Keratinocyte (primary cell): ENCODE measurements at regions not wholly inside any gene's neighbourhood (a gene's known extent, or its start where the extent isn't known, plus 50 kb on each side); places are given as distances from the start of the nearest gene placed in this dataset.

ENCODE experiments used
- DNase-seq: peaks from one replicate; pipeline ENCODE4 v3.0.0-alpha.2; 2011; ENCODE audit warnings: low read depth, missing footprints, low spot score
- FAIRE-seq: peaks from 2 replicates; lab custom pipeline; 2011; peaks lifted over from hg19 to GRCh38; lab: Jason Lieb, UNC
- H2AFZ ChIP-seq: 2 replicates; pipeline ENCODE4 v1.6.0; 2012; ENCODE audit warnings: low read length, control low read depth, inconsistent platforms; ENCODE audit not compliant: control insufficient read depth
- H3K27ac ChIP-seq: 2 replicates; pipeline ENCODE4 v1.5.1; 2011; ENCODE audit warnings: low read length; ENCODE audit not compliant: control insufficient read depth, insufficient read depth
- H3K27me3 ChIP-seq: 3 replicates; pipeline ENCODE4 v1.6.0; 2011; ENCODE audit warnings: low read length; ENCODE audit not compliant: control insufficient read depth, insufficient read depth; ENCODE audit errors: extremely low read depth
- H3K36me3 ChIP-seq, 2 experiments: 2 replicates in 1 of 2; 3 replicates in 1 of 2; pipeline ENCODE4 v1.5.1; 2011; ENCODE audit warnings: low read length in 2 of 2, mild to moderate bottlenecking in 1 of 2; ENCODE audit not compliant: control insufficient read depth in 2 of 2, insufficient read depth in 2 of 2; ENCODE audit errors: extremely low read depth in 1 of 2
- H3K4me1 ChIP-seq: 3 replicates; pipeline ENCODE4 v1.5.1; 2011; ENCODE audit warnings: low read length; ENCODE audit not compliant: control insufficient read depth, insufficient read depth; ENCODE audit errors: extremely low read depth
- H3K4me2 ChIP-seq: 3 replicates; pipeline ENCODE4 v1.6.0; 2011; ENCODE audit warnings: low read depth, low read length; ENCODE audit not compliant: control insufficient read depth, insufficient read depth; ENCODE audit errors: extremely low read depth
- H3K4me3 ChIP-seq, 3 experiments: fragments of 200-600 bp in 1 of 3; sonication (generic) in 1 of 3; 2 replicates in 2 of 3; 3 replicates in 1 of 3; pipeline ENCODE4 v1.5.1; 2011 to 2016; ENCODE audit warnings: low read length in 3 of 3, mild to moderate bottlenecking in 3 of 3, control low read depth in 2 of 3, inconsistent platforms in 1 of 3, low read depth in 1 of 3, mixed read lengths in 1 of 3, mixed run types in 1 of 3, moderate library complexity in 1 of 3; ENCODE audit not compliant: control insufficient read depth in 2 of 3, insufficient read depth in 2 of 3; ENCODE audit errors: extremely low read depth in 1 of 3
- H3K79me2 ChIP-seq: 2 replicates; pipeline ENCODE4 v1.6.0; 2012; ENCODE audit warnings: low read length; ENCODE audit not compliant: control insufficient read depth, insufficient read depth
- H3K9ac ChIP-seq: 3 replicates; pipeline ENCODE4 v1.6.0; 2011; ENCODE audit warnings: low read length; ENCODE audit not compliant: control insufficient read depth, insufficient read depth; ENCODE audit errors: extremely low read depth
- H3K9me1 ChIP-seq: 3 replicates; pipeline ENCODE4 v1.6.0; 2011; ENCODE audit warnings: low read length; ENCODE audit not compliant: control insufficient read depth, insufficient read depth; ENCODE audit errors: extremely low read depth
- H3K9me3 ChIP-seq: 2 replicates; pipeline ENCODE4 v1.5.1; 2012; ENCODE audit warnings: low read depth, low read length; ENCODE audit not compliant: control insufficient read depth
- H4K20me1 ChIP-seq: 3 replicates; pipeline ENCODE4 v1.6.0; 2011; ENCODE audit warnings: low read length; ENCODE audit not compliant: control insufficient read depth, insufficient read depth; ENCODE audit errors: extremely low read depth
- CTCF ChIP-seq, 3 experiments: IDR thresholded peaks in 1 of 3; conservative IDR thresholded peaks in 1 of 3; optimal IDR thresholded peaks in 1 of 3; 2 replicates in 2 of 3; 3 replicates in 1 of 3; pipeline versions ENCODE3 to v1.5.1; 2011; ENCODE audit warnings: low read length in 3 of 3, mild to moderate bottlenecking in 3 of 3, moderate library complexity in 2 of 3, control low read depth in 1 of 3, inconsistent platforms in 1 of 3; ENCODE audit not compliant: insufficient read depth in 2 of 3; ENCODE audit errors: extremely low read depth in 1 of 3
- EZH2 ChIP-seq: IDR thresholded peaks from one replicate; pipeline ENCODE4 v1.6.1; 2012; ENCODE audit warnings: inconsistent platforms, mild to moderate bottlenecking, low read length, moderate library complexity
- dilution Hi-C: fragments of 300-500 bp; cut with MboI; formaldehyde crosslinking; loops from one replicate; pipeline ENCODE4 v1.7.0; 2020; ENCODE audit warnings: low sequenced_read_pairs; ENCODE audit not compliant: extremely low pct_ligation_motif_present

GRCh38 chr3:59433546-59433945, 383.7 kb upstream of the CFAP20DC start:
- dilution Hi-C loops: no loop called here
- Histone ChIP-seq H4K20me1 (no peaks in the 10 kb centered on the region), H3K9me1 (no peaks in the 10 kb centered on the region), H3K27me3 (no peaks in the 10 kb centered on the region), H3K4me1 (no peaks in the 10 kb centered on the region), H3K9ac (no peak overlapping the region), H3K79me2 (no peaks in the 10 kb centered on the region), H3K9me3 (no peaks in the 10 kb centered on the region), H3K4me3 (no peak overlapping the region), H3K4me2 (no peak overlapping the region), H2AFZ (no peak overlapping the region), H3K36me3 (no peaks in the 10 kb centered on the region), H3K27ac (no peak overlapping the region)
- no peak for FAIRE-seq
- DNase-seq: no peak
- TF ChIP-seq EZH2: no peak
- no peak for TF ChIP-seq CTCF (optimal IDR thresholded peaks at IDR 0.05 in 1 of 3, IDR thresholded peaks at IDR 0.05 in 1 of 3, conservative IDR thresholded peaks at IDR 0.05 in 1 of 3; ENCODE audit: extremely low read depth in 1 of 3, insufficient read depth in 2 of 3, low read length in 3 of 3)

- H3K36me3 ChIP-seq: no peaks in the 10 kb centered on the region
- TF ChIP-seq EZH2 (no peak), CTCF (optimal IDR thresholded peaks at IDR 0.05 in 1 of 3, IDR thresholded peaks at IDR 0.05 in 1 of 3, conservative IDR thresholded peaks at IDR 0.05 in 1 of 3; ENCODE audit: extremely low read depth in 1 of 3, insufficient read depth in 2 of 3, low read length in 3 of 3) (no peak)
- H3K27me3 ChIP-seq: no peaks in the 10 kb centered on the region
- DNase-seq (no peak), FAIRE-seq (peak; percentile 32)
- H3K4me2 ChIP-seq: no peak overlapping the region
- no peak overlapping the region for H3K4me3 ChIP-seq
- H3K9me1 ChIP-seq: no peaks in the 10 kb centered on the region
- H3K9ac ChIP-seq: no peak overlapping the region
- dilution Hi-C loops: no loop called here
- H4K20me1 ChIP-seq: no peaks in the 10 kb centered on the region
- no peaks in the 10 kb centered on the region for H3K9me3 ChIP-seq
- H3K27ac ChIP-seq: no peak overlapping the region
- H2AFZ ChIP-seq: no peak overlapping the region
- no peaks in the 10 kb centered on the region for H3K79me2 ChIP-seq
- peaks cover 3% of the 10 kb centered on the region for H3K4me1 ChIP-seq
Measured at GRCh38 chr3:59432665-59433064, 382.8 kb upstream of the CFAP20DC start.
